Activated naive CD4-positive, alpha-beta T cell treated with anti-CD3 and anti-CD28 coated beads, Interleukin-2, amount 10 ng/mL, durations not matched to agents 7 days and 5 days (primary cell): ENCODE measurements at regions not wholly inside any gene's neighbourhood (a gene's known extent, or its start where the extent isn't known, plus 50 kb on each side); places are given as distances from the start of the nearest gene placed in this dataset.

Experiments
- CTCF ChIA-PET: fragments of 350-600 bp; sonication (Branson Sonifier 250); formaldehyde crosslinking; loops from one replicate; lab custom pipeline; 2021; ENCODE audit warnings: antibody characterized with exemption; lab: Charles Lee
- DNase-seq: peaks from one replicate; pipeline ENCODE4 v3.0.0-alpha.2; 2020
- H3K27ac Mint-ChIP-seq: one replicate; pipeline ENCODE4 v1.8.0; 2021; ENCODE audit warnings: mild to moderate bottlenecking, moderate library complexity, mixed read lengths
- H3K27me3 Mint-ChIP-seq: one replicate; pipeline ENCODE4 v1.8.0; 2021; ENCODE audit warnings: mild to moderate bottlenecking, mixed read lengths
- H3K36me3 Mint-ChIP-seq: one replicate; pipeline ENCODE4 v1.8.0; 2021; ENCODE audit warnings: mixed read lengths
- H3K4me1 Mint-ChIP-seq: one replicate; pipeline ENCODE4 v1.8.0; 2021; ENCODE audit warnings: mixed read lengths
- H3K4me3 Mint-ChIP-seq: one replicate; pipeline ENCODE4 v1.8.0; 2021; ENCODE audit warnings: mild to moderate bottlenecking, moderate library complexity, mixed read lengths
- H3K9me3 Mint-ChIP-seq: one replicate; pipeline ENCODE4 v1.8.0; 2021; ENCODE audit warnings: mixed read lengths

- CTCF ChIA-PET = no interaction called here
- no peak overlapping the region for H3K27ac Mint-ChIP-seq
- no peak for DNase-seq
- H3K4me1 Mint-ChIP-seq = no peaks in the 10 kb centered on the region
- H3K27me3 Mint-ChIP-seq = no peaks in the 10 kb centered on the region
- no peak overlapping the region for H3K4me3 Mint-ChIP-seq
- peaks cover 5% of the 10 kb centered on the region for H3K9me3 Mint-ChIP-seq
- no peaks in the 10 kb centered on the region for H3K36me3 Mint-ChIP-seq
Measured at GRCh38 chr21:27586326-27586725, 619.4 kb upstream of the ADAMTS5 start.

GRCh38 chr21:27584256-27584655 lies 617.4 kb upstream of the ADAMTS5 start:
- H3K27ac Mint-ChIP-seq = no peak overlapping the region
- CTCF ChIA-PET = interaction anchor here (0.8 kb wide), 1 partner anchor 18 kb away, joined by 3 read pairs; no protein-coding TSS in a partner anchor
- H3K4me3 Mint-ChIP-seq = no peak overlapping the region
- H3K36me3 Mint-ChIP-seq = no peaks in the 10 kb centered on the region
- DNase-seq = no peak
- peaks cover 9% of the 10 kb centered on the region for H3K9me3 Mint-ChIP-seq
- no peaks in the 10 kb centered on the region for H3K4me1 Mint-ChIP-seq
- no peaks in the 10 kb centered on the region for H3K27me3 Mint-ChIP-seq

GRCh38 chr21:27582948-27583430 lies 616.1 kb upstream of the ADAMTS5 start:
- H3K27me3 Mint-ChIP-seq = no peaks in the 10 kb centered on the region
- H3K4me3 Mint-ChIP-seq = no peak overlapping the region
- H3K4me1 Mint-ChIP-seq = no peaks in the 10 kb centered on the region
- no peaks in the 10 kb centered on the region for H3K36me3 Mint-ChIP-seq
- H3K27ac Mint-ChIP-seq = no peak overlapping the region
- no peak for DNase-seq
- CTCF ChIA-PET = no interaction called here
- peaks cover 9% of the 10 kb centered on the region for H3K9me3 Mint-ChIP-seq

- H3K27ac Mint-ChIP-seq = no peak overlapping the region
- peaks cover 9% of the 10 kb centered on the region for H3K9me3 Mint-ChIP-seq
- no peak overlapping the region for H3K4me3 Mint-ChIP-seq
- no peak for DNase-seq
- H3K4me1 Mint-ChIP-seq = no peaks in the 10 kb centered on the region
- CTCF ChIA-PET = no interaction called here
- no peaks in the 10 kb centered on the region for H3K27me3 Mint-ChIP-seq
- H3K36me3 Mint-ChIP-seq = no peaks in the 10 kb centered on the region
Measured at GRCh38 chr21:27582246-27582947, 615.5 kb upstream of the ADAMTS5 start.

GRCh38 chr21:27581168-27581567 lies 614.3 kb upstream of the ADAMTS5 start:
- Mint-ChIP-seq H3K27ac (no peak overlapping the region), H3K9me3 (peaks cover 9% of the 10 kb centered on the region), H3K4me1 (no peaks in the 10 kb centered on the region), H3K4me3 (no peak overlapping the region), H3K36me3 (no peaks in the 10 kb centered on the region), H3K27me3 (no peaks in the 10 kb centered on the region)
- no peak for DNase-seq
- CTCF ChIA-PET = no interaction called here

- H3K4me3 Mint-ChIP-seq = no peak overlapping the region
- H3K27me3 Mint-ChIP-seq = no peaks in the 10 kb centered on the region
- CTCF ChIA-PET = no interaction called here
- no peaks in the 10 kb centered on the region for H3K36me3 Mint-ChIP-seq
- no peaks in the 10 kb centered on the region for H3K4me1 Mint-ChIP-seq
- no peak overlapping the region for H3K27ac Mint-ChIP-seq
- H3K9me3 Mint-ChIP-seq = peaks cover 7% of the 10 kb centered on the region
- no peak for DNase-seq
Measured at GRCh38 chr21:27580276-27580675, 613.4 kb upstream of the ADAMTS5 start.

- H3K27ac Mint-ChIP-seq = no peak overlapping the region
- H3K36me3 Mint-ChIP-seq = no peaks in the 10 kb centered on the region
- peaks cover 12% of the 10 kb centered on the region for H3K9me3 Mint-ChIP-seq
- H3K4me1 Mint-ChIP-seq = no peaks in the 10 kb centered on the region
- no peak for DNase-seq
- CTCF ChIA-PET = interaction anchor here (0.7 kb wide), 1 partner anchor 1396 kb away, joined by 3 read pairs; no protein-coding TSS in a partner anchor
- H3K27me3 Mint-ChIP-seq = no peaks in the 10 kb centered on the region
- H3K4me3 Mint-ChIP-seq = no peak overlapping the region
Measured at GRCh38 chr21:27578741-27579265, 611.9 kb upstream of the ADAMTS5 start.

GRCh38 chr21:27572696-27573095 lies 605.8 kb upstream of the ADAMTS5 start:
- CTCF ChIA-PET = no interaction called here
- no peaks in the 10 kb centered on the region for H3K27me3 Mint-ChIP-seq
- H3K9me3 Mint-ChIP-seq = peaks cover 10% of the 10 kb centered on the region
- no peaks in the 10 kb centered on the region for H3K36me3 Mint-ChIP-seq
- no peak for DNase-seq
- no peak overlapping the region for H3K4me3 Mint-ChIP-seq
- no peaks in the 10 kb centered on the region for H3K4me1 Mint-ChIP-seq
- no peak overlapping the region for H3K27ac Mint-ChIP-seq

- H3K27ac Mint-ChIP-seq = no peak overlapping the region
- peaks cover 10% of the 10 kb centered on the region for H3K9me3 Mint-ChIP-seq
- CTCF ChIA-PET = no interaction called here
- H3K4me1 Mint-ChIP-seq = no peaks in the 10 kb centered on the region
- H3K36me3 Mint-ChIP-seq = no peaks in the 10 kb centered on the region
- no peaks in the 10 kb centered on the region for H3K27me3 Mint-ChIP-seq
- H3K4me3 Mint-ChIP-seq = no peak overlapping the region
- DNase-seq = no peak
Measured at GRCh38 chr21:27571706-27572105, 604.8 kb upstream of the ADAMTS5 start.

- Mint-ChIP-seq H3K36me3 (no peaks in the 10 kb centered on the region), H3K4me3 (no peak overlapping the region), H3K27me3 (no peaks in the 10 kb centered on the region), H3K27ac (no peak overlapping the region), H3K9me3 (peaks cover 10% of the 10 kb centered on the region), H3K4me1 (no peaks in the 10 kb centered on the region)
- no peak for DNase-seq
- CTCF ChIA-PET = no interaction called here
Measured at GRCh38 chr21:27570306-27570868, 603.5 kb upstream of the ADAMTS5 start.

GRCh38 chr21:27569831-27570230 lies 602.9 kb upstream of the ADAMTS5 start:
- Mint-ChIP-seq H3K9me3 (peaks cover 10% of the 10 kb centered on the region), H3K27ac (no peak overlapping the region), H3K4me1 (no peaks in the 10 kb centered on the region), H3K27me3 (no peaks in the 10 kb centered on the region), H3K4me3 (no peak overlapping the region), H3K36me3 (no peaks in the 10 kb centered on the region)
- CTCF ChIA-PET = no interaction called here
- no peak for DNase-seq

GRCh38 chr21:27569091-27569490 lies 602.2 kb upstream of the ADAMTS5 start:
- DNase-seq = no peak
- H3K36me3 Mint-ChIP-seq = no peaks in the 10 kb centered on the region
- H3K9me3 Mint-ChIP-seq = peaks cover 5% of the 10 kb centered on the region
- H3K4me3 Mint-ChIP-seq = no peak overlapping the region
- H3K27me3 Mint-ChIP-seq = no peaks in the 10 kb centered on the region
- H3K4me1 Mint-ChIP-seq = no peaks in the 10 kb centered on the region
- CTCF ChIA-PET = no interaction called here
- H3K27ac Mint-ChIP-seq = no peak overlapping the region

GRCh38 chr21:27567381-27567780 lies 600.5 kb upstream of the ADAMTS5 start:
- Mint-ChIP-seq H3K4me1 (no peaks in the 10 kb centered on the region), H3K27ac (no peak overlapping the region), H3K27me3 (no peaks in the 10 kb centered on the region), H3K36me3 (no peaks in the 10 kb centered on the region), H3K9me3 (no peaks in the 10 kb centered on the region), H3K4me3 (no peak overlapping the region)
- no peak for DNase-seq
- CTCF ChIA-PET = no interaction called here

GRCh38 chr21:27566521-27566920 lies 599.6 kb upstream of the ADAMTS5 start:
- CTCF ChIA-PET = interaction anchor here (0.9 kb wide), 1 partner anchor 17 kb away, joined by 3 read pairs; no protein-coding TSS in a partner anchor
- H3K4me3 Mint-ChIP-seq = no peak overlapping the region
- H3K27ac Mint-ChIP-seq = no peak overlapping the region
- DNase-seq = no peak
- no peaks in the 10 kb centered on the region for H3K4me1 Mint-ChIP-seq
- no peaks in the 10 kb centered on the region for H3K36me3 Mint-ChIP-seq
- H3K9me3 Mint-ChIP-seq = no peaks in the 10 kb centered on the region
- no peaks in the 10 kb centered on the region for H3K27me3 Mint-ChIP-seq

GRCh38 chr21:27565364-27565763 lies 598.5 kb upstream of the ADAMTS5 start:
- Mint-ChIP-seq H3K36me3 (no peaks in the 10 kb centered on the region), H3K27me3 (no peaks in the 10 kb centered on the region), H3K9me3 (peaks cover 1% of the 10 kb centered on the region), H3K4me3 (no peak overlapping the region), H3K27ac (no peak overlapping the region), H3K4me1 (no peaks in the 10 kb centered on the region)
- no peak for DNase-seq
- CTCF ChIA-PET = interaction anchor here (0.8 kb wide), 2 partner anchors 712 to 715 kb away, joined by 3 to 5 read pairs; no protein-coding TSS in a partner anchor
